CD4-positive, CD25-positive, alpha-beta regulatory T cell (primary cell): ENCODE measurements at regions not wholly inside any gene's neighbourhood (a gene's known extent, or its start where the extent isn't known, plus 50 kb on each side); places are given as distances from the start of the nearest gene placed in this dataset.

Experiments used
- ATAC-seq, 2 donors: fragments of 150-1000 bp; cut with Tn5 transposase; one replicate each; pipeline ENCODE4 v1.10.0; 2021; ENCODE audit warnings: low read depth in 2 of 2, moderate number of reproducible peaks in 2 of 2, moderate library complexity in 1 of 2
- DNase-seq, 3 donors: peaks; one replicate each; pipeline versions ENCODE4 v3.0.0 to v3.0.0-alpha.2; 2012 to 2022; ENCODE audit warnings: mixed read lengths in 1 of 3
- H3K27ac ChIP-seq: one replicate; pipeline ENCODE4 v1.7.0; 2013; ENCODE audit warnings: mild to moderate bottlenecking, low read length; ENCODE audit not compliant: insufficient read depth, poor library complexity, severe bottlenecking
- H3K27me3 ChIP-seq: one replicate; pipeline ENCODE4 v1.7.0; 2013; ENCODE audit warnings: low read length; ENCODE audit not compliant: control insufficient read depth, insufficient read depth
- H3K36me3 ChIP-seq: one replicate; pipeline ENCODE4 v1.7.0; 2013; ENCODE audit warnings: mild to moderate bottlenecking, low read length, moderate library complexity; ENCODE audit not compliant: control insufficient read depth, insufficient read depth
- H3K4me1 ChIP-seq: 2 replicates; pipeline ENCODE4 v1.7.0; 2013; ENCODE audit warnings: mild to moderate bottlenecking, low read length; ENCODE audit not compliant: insufficient read depth, control insufficient read depth, poor library complexity, severe bottlenecking
- H3K4me3 ChIP-seq: one replicate; pipeline ENCODE4 v1.7.0; 2013; ENCODE audit warnings: low read depth, mild to moderate bottlenecking, low read length, moderate library complexity
- H3K9me3 ChIP-seq, 2 experiments: 1 replicate in 1 of 2; 2 replicates in 1 of 2; pipeline ENCODE4 v1.7.0; 2013; ENCODE audit warnings: low read length in 2 of 2, mild to moderate bottlenecking in 1 of 2, moderate library complexity in 1 of 2; ENCODE audit not compliant: control insufficient read depth in 2 of 2
- H3K27ac Mint-ChIP-seq, 3 donors: one replicate each; pipeline ENCODE4 v1.8.0; 2020 to 2022; ENCODE audit warnings: mild to moderate bottlenecking in 3 of 3, mixed read lengths in 3 of 3, moderate library complexity in 2 of 3
- H3K27me3 Mint-ChIP-seq: one replicate; pipeline ENCODE4 v1.8.0; 2022; ENCODE audit warnings: mild to moderate bottlenecking, mixed read lengths
- H3K36me3 Mint-ChIP-seq: one replicate; pipeline ENCODE4 v1.8.0; 2020; ENCODE audit warnings: mixed read lengths
- H3K4me1 Mint-ChIP-seq, 4 donors: one replicate each; pipeline ENCODE4 v1.8.0; 2020 to 2022; ENCODE audit warnings: mixed read lengths in 4 of 4, mild to moderate bottlenecking in 1 of 4
- H3K4me3 Mint-ChIP-seq, 4 donors: one replicate each; pipeline ENCODE4 v1.8.0; 2020 to 2022; ENCODE audit warnings: mild to moderate bottlenecking in 4 of 4, mixed read lengths in 4 of 4, moderate library complexity in 3 of 4
- H3K9me3 Mint-ChIP-seq, 7 donors: one replicate each; pipeline ENCODE4 v1.8.0; 2020 to 2022; ENCODE audit warnings: mixed read lengths in 7 of 7, mild to moderate bottlenecking in 3 of 7, moderate library complexity in 2 of 7

DNA sequence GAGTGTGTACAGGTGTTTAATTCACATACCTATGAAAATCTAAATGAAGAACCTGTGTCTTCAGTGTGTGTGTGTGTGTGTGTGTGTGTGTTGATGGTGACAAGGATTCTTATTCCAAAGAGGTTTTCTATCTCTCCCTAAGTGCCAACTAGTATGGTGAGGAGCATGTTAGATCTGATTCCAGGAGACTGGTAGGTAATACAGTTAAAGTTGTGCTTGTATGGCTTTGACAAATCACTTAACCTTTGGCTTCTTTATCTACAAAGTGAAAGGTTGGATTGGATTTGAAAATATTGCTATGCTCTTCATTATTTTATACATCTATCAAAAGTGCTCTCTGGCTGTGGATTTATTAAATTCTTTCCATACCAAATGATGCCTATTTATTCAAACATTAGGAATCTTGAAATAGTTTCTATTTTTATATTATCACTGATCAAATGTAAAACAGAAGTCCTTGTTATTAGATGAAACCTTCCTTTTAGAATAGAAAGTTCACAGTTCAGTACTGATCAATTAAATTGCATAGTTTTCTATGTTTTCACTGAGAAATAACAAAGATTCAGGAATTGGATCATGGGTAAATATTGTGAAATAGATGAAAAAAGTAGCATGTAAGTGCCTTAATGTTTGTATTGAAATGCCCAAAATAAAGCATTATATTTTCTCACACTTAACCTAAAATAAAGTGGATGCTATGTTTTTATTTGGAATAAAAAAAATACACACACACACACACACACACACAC lies 84.4 kb upstream of the MLIP start:
- Mint-ChIP-seq H3K4me3 (no peak overlapping the region), H3K36me3 (no peaks in the 10 kb centered on the region), H3K9me3 (no peaks in the 10 kb centered on the region), H3K27ac (no peak overlapping the region), H3K4me1 (no peaks in the 10 kb centered on the region), H3K27me3 (peaks cover 5% of the 10 kb centered on the region)
- Histone ChIP-seq H3K4me3 (no peak overlapping the region), H3K9me3 (no peaks in the 10 kb centered on the region), H3K27me3 (no peaks in the 10 kb centered on the region), H3K36me3 (no peaks in the 10 kb centered on the region), H3K27ac (no peak overlapping the region), H3K4me1 (no peaks in the 10 kb centered on the region)
- no peak for DNase-seq
- no peak for ATAC-seq

DNA sequence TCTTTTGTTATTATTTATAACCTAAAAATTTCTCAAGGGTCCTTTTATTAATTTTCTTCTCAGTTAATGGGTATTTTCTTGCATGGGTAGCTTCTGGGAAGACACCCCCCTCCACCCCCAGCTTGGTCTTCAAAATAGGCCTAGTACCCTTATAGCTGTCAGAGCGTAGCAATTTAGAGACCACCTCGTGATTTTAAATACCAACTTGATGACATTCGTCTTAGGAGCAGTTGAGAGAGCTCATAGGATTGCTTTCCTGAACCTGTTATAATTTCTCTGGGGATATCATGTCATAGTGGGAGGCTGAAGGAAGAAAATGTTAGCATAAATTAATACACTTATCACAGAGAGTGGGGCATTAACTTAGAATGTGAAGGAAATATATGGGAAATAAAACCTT lies 83.1 kb upstream of the MLIP start:
- Histone ChIP-seq H3K27ac (no peak overlapping the region), H3K27me3 (no peaks in the 10 kb centered on the region), H3K9me3 (no peaks in the 10 kb centered on the region), H3K36me3 (no peaks in the 10 kb centered on the region), H3K4me1 (no peaks in the 10 kb centered on the region), H3K4me3 (no peak overlapping the region)
- Mint-ChIP-seq H3K4me3 (no peak overlapping the region), H3K27me3 (peaks cover 5% of the 10 kb centered on the region), H3K36me3 (no peaks in the 10 kb centered on the region), H3K4me1 (no peaks in the 10 kb centered on the region), H3K27ac (no peak overlapping the region), H3K9me3 (no peaks in the 10 kb centered on the region)
- ATAC-seq (no peak), DNase-seq (no peak)

DNA sequence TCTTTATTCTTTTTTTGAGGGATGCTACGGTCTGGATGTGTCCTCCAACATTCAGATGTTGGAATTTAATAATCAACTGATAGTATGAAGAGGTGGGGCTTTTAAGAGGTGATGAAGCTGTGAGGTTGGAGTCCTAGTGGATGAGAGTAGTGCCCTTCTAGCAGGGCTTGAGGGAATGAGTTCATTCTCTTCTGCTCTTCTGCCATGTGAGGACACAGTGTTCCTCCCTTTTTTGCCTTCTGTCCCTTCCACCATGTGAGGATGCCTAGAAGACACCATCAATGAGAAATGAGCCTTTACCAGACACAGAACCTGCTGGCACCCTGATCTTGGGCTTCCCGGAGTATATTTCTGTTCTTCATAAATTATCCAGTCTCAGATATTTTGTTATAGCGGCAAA lies 82.1 kb upstream of the MLIP start:
- Mint-ChIP-seq H3K27ac (no peak overlapping the region), H3K27me3 (peaks cover 5% of the 10 kb centered on the region), H3K4me3 (no peak overlapping the region), H3K4me1 (no peaks in the 10 kb centered on the region), H3K36me3 (no peaks in the 10 kb centered on the region), H3K9me3 (no peaks in the 10 kb centered on the region)
- ATAC-seq (no peak), DNase-seq (no peak)
- Histone ChIP-seq H3K9me3 (no peaks in the 10 kb centered on the region), H3K27me3 (no peaks in the 10 kb centered on the region), H3K27ac (no peak overlapping the region), H3K4me3 (no peak overlapping the region), H3K4me1 (no peaks in the 10 kb centered on the region), H3K36me3 (no peaks in the 10 kb centered on the region)

DNA sequence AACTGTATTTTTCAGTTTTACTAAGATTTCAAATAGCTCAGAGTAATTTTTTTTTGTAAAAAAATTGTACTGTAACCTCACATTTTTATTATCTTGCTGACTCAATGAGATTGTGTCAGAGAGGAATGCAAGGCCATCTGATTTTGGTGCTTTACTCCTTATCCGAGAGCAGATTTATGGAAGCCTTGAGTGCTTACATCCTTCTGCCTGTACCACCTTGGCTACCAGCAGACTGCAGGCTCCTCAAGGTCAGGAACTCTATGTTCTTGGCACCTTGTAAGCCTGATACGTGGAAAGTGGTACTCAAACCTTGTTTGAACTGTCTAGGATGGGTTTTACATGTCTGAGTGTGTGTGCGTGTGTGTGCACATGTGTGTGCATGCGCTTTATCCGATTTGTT lies 80.1 kb upstream of the MLIP start:
- Mint-ChIP-seq H3K27ac (no peak overlapping the region), H3K4me1 (no peaks in the 10 kb centered on the region), H3K36me3 (no peaks in the 10 kb centered on the region), H3K9me3 (no peaks in the 10 kb centered on the region), H3K4me3 (no peak overlapping the region), H3K27me3 (peaks cover 5% of the 10 kb centered on the region)
- H3K27ac ChIP-seq = no peak overlapping the region
- ATAC-seq = no peak
- DNase-seq = no peak
- no peaks in the 10 kb centered on the region for H3K4me1 ChIP-seq
- no peaks in the 10 kb centered on the region for H3K36me3 ChIP-seq
- H3K9me3 ChIP-seq = no peaks in the 10 kb centered on the region
- H3K27me3 ChIP-seq = no peaks in the 10 kb centered on the region
- no peak overlapping the region for H3K4me3 ChIP-seq

DNA sequence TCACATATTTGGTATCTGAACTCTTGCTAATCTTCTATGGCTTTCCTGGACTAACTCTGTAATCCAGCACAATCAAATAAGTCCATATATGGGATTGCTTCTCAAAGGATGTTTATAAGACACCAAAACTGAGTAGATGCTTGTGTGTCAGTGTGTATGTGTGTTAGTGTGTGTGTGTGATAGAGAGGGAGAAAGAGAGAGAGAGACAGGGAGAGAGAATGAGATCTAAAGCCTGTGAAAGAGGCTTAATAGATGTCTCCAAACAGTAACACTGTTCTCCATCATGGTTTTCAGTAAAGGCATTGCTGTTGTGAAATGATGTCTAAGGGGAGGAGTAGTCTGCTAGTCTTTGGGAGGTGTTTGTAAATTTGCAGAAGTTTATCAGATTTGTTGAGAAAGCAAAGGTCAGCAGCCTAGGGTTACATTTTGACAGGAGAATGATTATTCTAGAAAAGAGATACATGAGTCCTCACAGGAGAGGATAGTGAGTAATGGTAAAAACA lies 73.9 kb upstream of the MLIP start:
- Histone ChIP-seq H3K27ac (no peak overlapping the region), H3K9me3 (no peaks in the 10 kb centered on the region), H3K36me3 (no peaks in the 10 kb centered on the region), H3K4me1 (no peaks in the 10 kb centered on the region), H3K4me3 (no peak overlapping the region), H3K27me3 (no peaks in the 10 kb centered on the region)
- ATAC-seq (no peak), DNase-seq (no peak)
- no peaks in the 10 kb centered on the region for H3K4me1 Mint-ChIP-seq
- H3K9me3 Mint-ChIP-seq = peaks cover 0 to 3% (median 0%) of the 10 kb centered on the region in 7 donors
- H3K27ac Mint-ChIP-seq = no peak overlapping the region
- no peak overlapping the region for H3K4me3 Mint-ChIP-seq
- no peaks in the 10 kb centered on the region for H3K36me3 Mint-ChIP-seq
- no peaks in the 10 kb centered on the region for H3K27me3 Mint-ChIP-seq

DNA sequence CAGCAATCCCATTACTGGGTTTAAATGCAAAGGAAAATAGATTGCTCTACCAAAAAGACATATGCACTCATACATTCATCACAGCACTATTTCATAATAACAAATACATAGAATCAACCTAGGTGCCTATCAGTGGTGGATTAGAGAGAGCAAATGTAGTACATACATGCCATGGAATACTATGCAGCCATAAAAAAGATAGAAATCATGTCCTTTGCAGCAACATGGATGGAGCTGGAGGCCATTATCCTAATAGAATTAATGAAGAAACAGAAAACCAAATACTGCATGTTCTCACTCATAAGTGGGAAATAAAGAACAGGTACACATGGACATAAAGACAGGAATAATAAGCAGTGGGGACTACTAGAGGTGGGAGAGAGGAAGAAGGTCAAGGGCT lies 70.7 kb upstream of the MLIP start:
- ATAC-seq = no peak
- no peak overlapping the region for H3K27ac Mint-ChIP-seq
- no peak overlapping the region for H3K4me3 Mint-ChIP-seq
- no peaks in the 10 kb centered on the region for H3K4me1 Mint-ChIP-seq
- H3K27me3 ChIP-seq = no peaks in the 10 kb centered on the region
- no peaks in the 10 kb centered on the region for H3K27me3 Mint-ChIP-seq
- H3K9me3 Mint-ChIP-seq = peaks cover 0 to 6% (median 1%) of the 10 kb centered on the region in 7 donors
- H3K36me3 ChIP-seq = no peaks in the 10 kb centered on the region
- no peak overlapping the region for H3K4me3 ChIP-seq
- DNase-seq = no peak
- no peak overlapping the region for H3K27ac ChIP-seq
- no peaks in the 10 kb centered on the region for H3K4me1 ChIP-seq
- H3K36me3 Mint-ChIP-seq = no peaks in the 10 kb centered on the region
- H3K9me3 ChIP-seq = no peaks in the 10 kb centered on the region

DNA sequence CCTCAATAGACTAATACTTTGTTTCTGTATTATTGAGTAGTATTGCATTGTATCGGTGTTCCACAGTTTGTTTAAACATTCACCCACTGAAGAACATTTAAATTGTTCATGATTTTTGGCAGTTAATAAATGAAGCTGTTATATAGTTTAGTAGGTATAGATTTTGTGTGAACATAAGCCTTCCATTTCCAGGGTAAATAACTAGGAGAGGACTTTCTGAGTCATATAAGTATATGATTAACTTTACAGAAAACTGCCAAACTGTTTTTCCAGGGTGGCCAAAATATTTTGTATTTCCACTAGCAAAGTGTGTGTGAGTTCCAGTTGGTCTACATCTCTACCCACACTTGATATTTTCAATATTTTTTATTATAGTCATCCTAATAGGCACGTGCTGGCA lies 70.0 kb upstream of the MLIP start:
- no peak overlapping the region for H3K4me3 ChIP-seq
- no peak for DNase-seq
- Mint-ChIP-seq H3K36me3 (no peaks in the 10 kb centered on the region), H3K27ac (no peak overlapping the region), H3K9me3 (peaks cover 0 to 6% (median 1%) of the 10 kb centered on the region in 7 donors), H3K4me3 (peak overlapping the region in 1 of 4 donors; percentile 38), H3K4me1 (no peaks in the 10 kb centered on the region), H3K27me3 (no peaks in the 10 kb centered on the region)
- H3K4me1 ChIP-seq = no peaks in the 10 kb centered on the region
- H3K27me3 ChIP-seq = no peaks in the 10 kb centered on the region
- no peaks in the 10 kb centered on the region for H3K36me3 ChIP-seq
- ATAC-seq = no peak
- H3K27ac ChIP-seq = no peak overlapping the region
- H3K9me3 ChIP-seq = no peaks in the 10 kb centered on the region

DNA sequence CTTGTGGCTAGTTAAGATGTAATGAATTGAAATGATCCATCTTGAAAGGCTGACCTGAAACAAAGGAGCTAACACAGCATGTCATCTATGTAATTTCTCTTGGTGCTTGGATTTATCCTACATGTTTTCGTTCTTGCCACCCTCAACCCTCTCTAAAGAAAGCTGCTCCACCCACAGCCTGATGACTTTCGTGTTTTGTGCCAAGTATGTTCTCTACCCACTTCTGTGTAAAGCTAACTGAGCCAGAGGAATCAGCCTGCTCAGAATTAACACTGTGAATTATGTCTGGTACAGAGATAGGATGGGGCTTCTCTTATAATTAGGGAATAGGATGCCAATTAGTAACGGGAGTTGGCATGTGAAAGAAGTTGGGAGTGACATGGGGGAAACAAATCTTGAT lies 67.9 kb upstream of the MLIP start:
- Histone ChIP-seq H3K27ac (no peak overlapping the region), H3K4me3 (no peak overlapping the region), H3K4me1 (no peaks in the 10 kb centered on the region), H3K27me3 (no peaks in the 10 kb centered on the region), H3K36me3 (no peaks in the 10 kb centered on the region), H3K9me3 (no peaks in the 10 kb centered on the region)
- no peak overlapping the region for H3K27ac Mint-ChIP-seq
- no peaks in the 10 kb centered on the region for H3K27me3 Mint-ChIP-seq
- ATAC-seq (no peak), DNase-seq (no peak)
- no peaks in the 10 kb centered on the region for H3K4me1 Mint-ChIP-seq
- no peaks in the 10 kb centered on the region for H3K36me3 Mint-ChIP-seq
- no peak overlapping the region for H3K4me3 Mint-ChIP-seq
- peaks cover 0 to 3% (median 1%) of the 10 kb centered on the region in 7 donors for H3K9me3 Mint-ChIP-seq
